ENCODE measurements at regions not wholly inside any gene's neighbourhood (a gene's known extent, or its start where the extent isn't known, plus 50 kb on each side); places are given as distances from the start of the nearest gene placed in this dataset.
"Not testable (repeated sequence)": the region's sequence is repeated elsewhere in the genome, so short reads cannot be mapped to it uniquely, and the experiment has no call there.

DNA sequence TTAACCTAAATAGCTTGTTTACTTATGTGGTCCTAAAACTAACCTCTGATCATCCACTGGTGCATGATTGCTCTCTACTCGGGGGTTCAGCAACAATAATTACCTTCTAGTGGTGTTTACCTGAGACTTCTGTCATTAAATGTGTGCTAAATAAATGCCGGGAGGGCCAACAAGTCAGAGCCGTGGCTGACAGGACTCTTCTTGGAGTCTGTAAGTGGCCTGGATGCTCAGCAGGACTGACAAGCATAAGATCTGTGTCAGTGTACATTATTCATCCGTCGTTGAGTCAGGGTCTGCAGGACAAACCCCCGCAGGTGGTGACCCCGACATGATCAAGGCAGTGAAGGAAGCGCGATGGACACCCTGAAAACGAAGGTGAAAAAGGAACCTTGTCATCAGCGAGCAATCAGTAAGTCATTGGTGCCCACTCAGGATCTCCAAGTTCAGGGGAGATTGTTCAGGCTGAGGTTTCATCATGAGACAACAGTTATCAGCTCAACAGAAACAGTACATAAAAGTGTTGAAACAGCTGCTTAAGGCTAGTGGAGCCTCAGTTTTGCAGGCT is 1466.9 kb downstream of the UQCRFS1 start:
- no peak for DNase-seq (ENCODE audit: low spot score)

GRCh38 chr19:27744926-27745768 is 1467.8 kb downstream of the UQCRFS1 start:
- no peak for DNase-seq (ENCODE audit: low spot score)

DNA sequence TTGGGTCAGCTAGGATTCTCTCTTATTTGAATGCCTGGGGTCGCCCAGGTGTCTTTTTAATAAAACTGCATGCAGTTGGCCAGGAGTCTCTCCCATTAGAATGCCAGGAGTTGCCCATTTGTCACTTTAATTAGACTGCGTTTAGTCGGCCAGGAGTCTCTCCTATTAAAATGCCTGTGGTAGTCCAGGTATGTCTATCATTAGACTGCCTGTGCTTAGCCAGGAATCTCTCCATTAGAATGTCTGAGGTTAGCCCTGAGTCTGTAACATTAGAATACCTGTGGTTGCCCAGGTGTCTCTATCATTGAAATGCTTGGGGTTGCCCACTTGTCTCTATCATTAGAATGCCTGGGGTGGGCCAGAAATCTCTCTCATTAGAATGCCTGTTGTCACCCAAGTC is 1470.9 kb downstream of the UQCRFS1 start:
- DNase-seq (ENCODE audit: low spot score) = no peak

GRCh38 chr19:27741236-27741635 is 1471.7 kb downstream of the UQCRFS1 start:
- no peak for DNase-seq (ENCODE audit: low spot score)

DNA sequence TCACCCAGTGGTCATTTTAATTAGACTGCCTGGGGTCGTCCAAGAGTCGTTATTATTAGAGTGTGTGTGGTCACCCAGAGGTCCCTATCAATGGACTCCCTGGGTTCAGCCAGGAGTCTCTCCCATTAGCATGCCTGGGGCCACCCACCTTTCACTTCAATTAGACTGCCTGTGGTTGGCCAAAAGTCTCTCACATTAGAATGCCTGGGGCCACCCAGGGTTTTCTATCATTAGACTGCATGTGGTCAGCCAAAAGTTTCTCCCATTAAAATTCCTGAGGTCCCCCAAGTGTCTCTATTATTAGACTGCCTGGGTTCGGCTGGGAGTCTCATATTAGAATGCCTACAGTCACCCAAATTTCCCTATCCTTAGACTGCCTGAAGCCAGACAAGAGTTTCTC is 1472.6 kb downstream of the UQCRFS1 start:
- no peak for DNase-seq (ENCODE audit: low spot score)

- DNase-seq (ENCODE audit: low spot score) = no peak
Observed at GRCh38 chr19:27738569-27739193, 1474.3 kb downstream of the UQCRFS1 start.

DNA sequence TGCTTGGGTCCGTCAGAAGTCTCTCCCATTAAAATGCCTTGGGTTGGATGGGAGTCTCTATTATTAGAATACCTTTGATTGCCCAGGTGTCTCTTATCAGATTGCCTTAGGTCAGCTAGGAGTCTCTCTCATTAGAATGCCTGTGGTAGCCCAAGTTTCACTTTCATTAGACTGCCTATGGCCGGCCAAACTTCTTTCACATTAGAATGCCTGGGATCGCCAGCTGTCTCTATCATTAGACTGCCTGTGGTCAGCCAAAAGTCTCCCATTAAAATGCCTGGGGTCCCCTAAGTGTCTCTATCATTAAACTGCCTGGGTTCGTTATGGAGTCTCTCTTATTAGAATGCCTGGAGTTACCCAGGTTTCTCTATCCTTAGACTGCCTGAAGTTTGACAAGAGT is 1476.7 kb downstream of the UQCRFS1 start:
- DNase-seq (ENCODE audit: low spot score) = no peak

DNA sequence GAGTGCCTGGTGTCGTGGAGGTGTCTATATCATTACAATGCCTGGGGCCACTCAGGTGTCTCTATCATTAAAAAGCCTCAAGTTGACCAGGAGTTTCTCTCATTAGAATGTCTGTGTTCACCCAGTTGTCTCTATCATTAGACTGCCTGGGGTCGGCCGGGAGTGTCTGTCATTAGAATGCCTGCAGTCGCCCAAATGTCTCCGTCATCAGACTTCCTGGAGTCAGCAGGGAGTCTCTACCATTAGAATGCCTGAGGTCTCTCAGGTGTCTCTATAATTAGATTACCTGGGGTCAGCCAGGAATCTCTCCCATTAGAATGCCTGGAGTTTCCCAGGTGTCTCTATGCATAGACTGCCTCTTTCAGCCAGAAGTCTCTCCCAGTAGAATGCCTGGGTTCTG is 1477.6 kb downstream of the UQCRFS1 start:
- no peak for DNase-seq (ENCODE audit: low spot score)

DNA sequence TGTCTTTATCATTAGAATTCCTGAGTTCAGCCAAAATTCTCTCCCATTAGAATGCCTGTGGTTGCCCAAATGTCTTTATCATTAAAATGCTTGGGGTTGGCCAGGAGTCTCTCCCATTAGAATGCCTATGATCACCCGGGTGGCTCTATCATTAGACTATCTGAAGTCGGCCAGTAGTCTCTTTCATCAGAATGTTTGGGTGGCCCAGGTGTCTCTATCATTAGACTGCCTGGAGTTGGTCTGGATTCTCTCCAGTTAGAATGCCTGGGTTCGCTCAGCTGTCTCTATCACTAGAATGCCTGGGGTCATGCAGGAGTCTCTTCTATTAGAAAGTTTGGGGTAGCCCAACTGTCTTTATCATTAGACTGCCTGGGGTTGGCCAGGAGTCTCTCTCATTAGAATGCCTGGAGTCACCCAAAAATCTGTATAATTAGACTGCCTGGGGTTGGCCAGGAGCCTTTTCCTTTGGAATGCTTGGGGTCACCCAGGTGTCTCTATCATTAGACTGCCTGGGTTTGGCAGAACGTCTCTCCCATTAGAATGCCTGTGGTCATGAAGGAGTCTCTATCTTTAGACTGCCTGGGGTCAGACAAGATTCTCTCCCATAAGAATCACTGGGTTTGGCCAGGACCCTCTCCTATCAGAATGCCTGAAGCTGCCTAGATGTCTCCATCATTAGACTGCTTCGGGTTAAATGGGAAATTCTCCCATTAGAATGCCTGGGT is 1478.3 kb downstream of the UQCRFS1 start:
- no peak for DNase-seq (ENCODE audit: low spot score)

GRCh38 chr19:27733551-27734266 is 1479.2 kb downstream of the UQCRFS1 start:
- no peak for DNase-seq (ENCODE audit: low spot score)

GRCh38 chr19:27729332-27729731 is 1483.6 kb downstream of the UQCRFS1 start:
- DNase-seq (ENCODE audit: low spot score) = no peak

GRCh38 chr19:27722625-27723024 is 1490.3 kb downstream of the UQCRFS1 start:
- no peak for DNase-seq (ENCODE audit: low spot score)

DNA sequence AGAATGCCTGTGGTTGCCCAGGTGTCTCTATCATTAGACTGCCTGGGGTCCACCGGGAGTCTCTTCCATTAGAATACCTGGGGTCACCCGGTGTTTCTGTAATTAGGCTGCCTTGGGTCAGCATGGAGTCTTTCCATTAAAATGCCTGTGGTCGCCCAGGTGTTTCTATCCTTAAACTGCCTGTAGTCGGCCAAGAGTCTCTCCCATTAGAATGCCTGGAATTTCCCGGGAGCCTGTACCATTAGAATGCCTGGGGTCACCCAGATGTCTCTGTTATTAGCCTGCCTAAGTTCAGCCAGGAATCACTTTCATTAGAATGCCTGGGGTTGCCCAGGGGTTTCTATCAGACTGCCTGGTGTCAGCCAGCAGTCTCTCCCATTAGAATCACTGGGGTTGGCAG is 1492.8 kb downstream of the UQCRFS1 start:
- DNase-seq (ENCODE audit: low spot score) = no peak

DNA sequence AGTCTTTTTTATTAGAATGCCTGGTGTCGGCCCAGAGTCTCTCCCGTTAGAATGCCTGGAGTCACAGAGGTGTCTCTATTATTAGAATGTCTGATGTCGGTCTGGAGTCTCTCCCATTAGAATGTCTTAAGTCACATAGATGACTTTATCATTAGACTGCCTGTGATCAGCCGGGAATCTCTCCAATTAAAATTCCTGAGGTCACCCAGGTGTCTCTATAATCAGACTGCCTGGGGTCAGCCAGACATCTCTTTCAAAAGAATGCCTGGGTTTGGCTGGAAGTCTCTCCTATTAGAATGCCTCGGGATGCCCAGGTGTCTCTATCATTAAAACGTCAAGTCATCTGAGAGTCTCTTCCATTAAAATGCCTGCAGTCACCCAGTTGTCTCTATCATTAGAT is 1493.9 kb downstream of the UQCRFS1 start:
- no peak for DNase-seq (ENCODE audit: low spot score)

DNA sequence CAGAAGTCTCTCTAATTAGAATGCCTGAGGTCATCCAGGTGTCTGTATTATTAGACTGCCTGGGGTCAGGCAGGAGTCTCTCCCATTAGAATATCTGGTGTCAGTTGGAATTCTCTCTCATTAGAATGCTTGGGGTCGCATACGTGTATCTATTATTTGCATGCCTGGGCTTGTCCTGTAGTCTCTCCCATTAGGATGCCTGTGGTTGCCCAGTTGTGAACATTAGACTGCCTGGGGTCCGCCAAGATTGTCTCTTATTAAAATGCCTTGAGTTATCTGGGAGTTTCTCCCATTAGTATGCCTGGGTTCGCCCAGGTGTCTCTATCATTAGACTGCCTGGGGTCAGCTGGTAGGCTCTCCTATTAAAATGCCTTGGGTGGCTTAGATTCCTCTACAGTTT is 1494.7 kb downstream of the UQCRFS1 start:
- DNase-seq (ENCODE audit: low spot score) = no peak

DNA sequence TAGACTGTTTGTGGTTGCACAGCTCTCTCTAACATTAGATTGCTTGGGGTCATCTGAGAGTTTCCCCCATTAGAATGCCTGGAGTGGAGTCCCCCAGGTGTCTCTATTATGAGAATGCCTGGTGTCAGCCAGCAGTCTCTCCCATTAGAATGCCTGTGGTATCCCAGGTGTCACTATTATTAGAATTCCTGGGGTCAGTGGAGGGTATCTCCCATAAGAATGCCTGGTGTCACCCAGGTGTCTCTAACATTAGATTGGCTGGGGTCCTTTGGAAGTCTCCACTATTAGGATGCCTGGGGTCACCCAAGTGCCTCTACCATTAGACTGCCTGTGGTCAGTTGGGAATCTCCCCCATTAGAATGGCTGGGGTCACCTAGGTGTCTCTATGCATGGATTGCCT is 1495.1 kb downstream of the UQCRFS1 start:
- no peak for DNase-seq (ENCODE audit: low spot score)

- DNase-seq (ENCODE audit: low spot score) = no peak
Observed at GRCh38 chr19:27716922-27717321, 1496.0 kb downstream of the UQCRFS1 start.

- no peak for DNase-seq (ENCODE audit: low spot score)
Observed at GRCh38 chr19:27714857-27715256, 1498.1 kb downstream of the UQCRFS1 start.

- DNase-seq (ENCODE audit: low spot score) = no peak
Observed at GRCh38 chr19:27709496-27709895, 1503.5 kb downstream of the UQCRFS1 start.

DNA sequence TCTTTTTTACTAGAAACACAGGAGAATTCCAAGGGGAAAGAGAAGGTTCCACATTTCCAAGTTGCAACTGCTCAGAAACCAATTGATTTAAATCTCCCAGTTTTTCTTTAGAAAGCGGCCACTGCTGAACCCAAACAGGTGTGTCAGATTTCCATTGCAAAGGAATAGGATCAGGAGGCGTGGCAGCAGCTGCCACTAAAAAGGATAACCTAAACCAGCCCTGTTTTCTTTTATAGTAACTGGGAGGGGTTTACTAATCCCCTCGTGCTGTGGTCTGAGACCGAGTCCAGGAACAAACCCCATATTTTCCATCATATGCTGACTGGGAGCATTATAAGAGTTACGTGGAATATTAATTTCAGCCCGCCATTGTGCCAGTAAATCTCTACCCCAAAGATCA is 1504.0 kb downstream of the UQCRFS1 start:
- not testable (repeated sequence) for DNase-seq (ENCODE audit: low spot score)

DNA sequence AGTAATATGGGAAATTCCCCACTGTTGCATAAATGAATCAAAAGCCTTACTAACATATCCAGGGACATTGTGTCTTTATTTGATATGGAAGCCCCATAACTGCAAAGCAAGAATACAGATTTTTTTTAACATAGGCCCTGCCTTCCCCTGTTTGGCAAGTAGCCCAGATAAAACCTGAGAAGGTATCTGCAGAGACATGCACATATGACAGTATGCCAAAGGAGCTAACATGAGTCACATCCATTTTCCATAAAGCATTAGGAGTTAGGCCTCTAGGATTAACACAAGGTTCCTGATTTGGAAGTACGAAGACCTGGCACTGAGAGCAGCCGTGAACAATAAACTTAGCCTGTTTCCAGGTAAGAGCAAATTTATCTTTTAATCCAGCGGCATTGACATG is 1505.9 kb downstream of the UQCRFS1 start:
- not testable (repeated sequence) for DNase-seq (ENCODE audit: low spot score)

GRCh38 chr19:27705896-27706295 is 1507.1 kb downstream of the UQCRFS1 start:
- DNase-seq (ENCODE audit: low spot score) = no peak
